Activated T-cell treated with anti-CD3 and anti-CD28 coated beads for 48 hours (primary cell): ENCODE measurements at regions not wholly inside any gene's neighbourhood (a gene's known extent, or its start where the extent isn't known, plus 50 kb on each side); places are given as distances from the start of the nearest gene placed in this dataset.
A peak's percentile ranks its signal among the peaks of the same experiment; 100 is the strongest.
"Not testable (repeated sequence)": the region's sequence is repeated elsewhere in the genome, so short reads cannot be mapped to it uniquely, and the experiment has no call there.

Experiments used
- DNase-seq: peaks from one replicate; pipeline ENCODE4 v3.0.0-alpha.2; 2020; ENCODE audit warnings: low read depth

DNA sequence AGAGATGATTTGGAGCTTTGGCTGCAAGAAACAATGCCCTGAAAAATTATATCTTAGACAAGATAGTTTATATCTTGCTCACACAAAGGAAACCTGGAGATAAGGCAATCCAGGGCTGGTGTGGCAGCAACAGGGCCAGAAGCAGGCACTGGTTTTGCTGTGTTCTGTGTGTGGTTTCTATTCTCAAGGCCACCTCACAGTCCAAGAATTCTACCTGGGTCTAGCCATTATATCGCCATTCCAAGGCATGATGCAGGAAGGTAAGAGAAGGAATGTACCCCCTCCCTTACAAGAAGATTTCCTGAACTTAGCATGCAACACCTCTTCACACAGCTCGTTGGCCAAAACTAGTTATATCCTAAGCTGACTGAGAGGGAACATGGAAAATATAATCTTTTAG lies 74.5 kb upstream of the MEGF10 start:
- no peak for DNase-seq

DNA sequence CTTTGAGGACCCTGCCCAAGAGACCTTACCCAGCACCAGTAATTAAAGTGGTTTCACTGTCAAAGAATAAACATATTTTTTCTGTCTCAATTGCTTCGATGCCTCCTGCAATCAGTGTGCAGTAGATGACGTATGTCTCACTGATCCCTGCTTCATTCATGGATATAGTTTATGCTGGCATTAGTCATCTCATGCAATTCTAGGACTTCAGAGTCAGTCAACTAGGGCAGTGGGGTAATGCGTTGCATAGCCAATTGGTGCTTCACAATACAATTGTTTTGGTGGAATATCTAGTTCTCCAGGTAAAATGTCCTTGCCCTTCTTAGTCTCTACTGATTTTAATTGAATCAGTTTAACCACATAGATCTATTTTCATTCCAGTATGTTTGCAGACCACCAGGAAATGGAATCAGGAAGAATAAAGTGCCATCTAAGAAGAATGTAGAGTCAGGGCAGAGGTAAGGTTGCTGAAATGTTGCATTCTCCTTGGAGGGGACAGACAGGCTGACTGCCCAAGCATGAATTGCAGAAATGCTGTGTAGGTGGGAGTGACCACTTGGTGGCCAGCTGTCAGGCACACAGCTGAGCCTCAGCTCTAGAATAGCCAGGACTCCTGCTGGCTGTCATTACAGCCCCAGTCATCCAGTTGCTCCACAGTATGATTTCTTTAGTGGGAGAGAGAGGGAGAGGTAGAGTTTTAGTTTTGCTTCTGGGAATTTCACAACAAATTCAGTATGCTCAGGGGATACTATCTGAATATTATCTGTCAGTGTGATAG lies 73.5 kb upstream of the MEGF10 start:
- DNase-seq, result no peak

DNA sequence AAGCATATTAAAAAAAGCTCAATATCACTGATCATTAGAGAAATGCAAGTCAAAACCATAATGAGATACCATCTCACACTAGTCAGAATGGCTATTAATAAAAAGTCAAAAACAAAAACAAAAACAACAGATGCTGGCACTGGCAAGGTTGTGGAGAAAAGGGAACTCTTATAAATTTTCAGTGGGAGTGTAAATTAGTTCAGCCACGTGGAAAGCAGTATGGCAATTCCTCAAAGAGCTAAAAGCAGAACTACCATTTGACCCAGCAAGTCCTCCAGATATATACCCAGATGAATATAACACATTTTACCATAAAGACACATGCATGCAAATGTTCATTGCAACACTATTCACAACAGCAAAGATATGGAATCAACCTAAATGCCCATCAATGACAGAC lies 68.7 kb upstream of the MEGF10 start:
- DNase-seq, result not testable (repeated sequence)

DNA sequence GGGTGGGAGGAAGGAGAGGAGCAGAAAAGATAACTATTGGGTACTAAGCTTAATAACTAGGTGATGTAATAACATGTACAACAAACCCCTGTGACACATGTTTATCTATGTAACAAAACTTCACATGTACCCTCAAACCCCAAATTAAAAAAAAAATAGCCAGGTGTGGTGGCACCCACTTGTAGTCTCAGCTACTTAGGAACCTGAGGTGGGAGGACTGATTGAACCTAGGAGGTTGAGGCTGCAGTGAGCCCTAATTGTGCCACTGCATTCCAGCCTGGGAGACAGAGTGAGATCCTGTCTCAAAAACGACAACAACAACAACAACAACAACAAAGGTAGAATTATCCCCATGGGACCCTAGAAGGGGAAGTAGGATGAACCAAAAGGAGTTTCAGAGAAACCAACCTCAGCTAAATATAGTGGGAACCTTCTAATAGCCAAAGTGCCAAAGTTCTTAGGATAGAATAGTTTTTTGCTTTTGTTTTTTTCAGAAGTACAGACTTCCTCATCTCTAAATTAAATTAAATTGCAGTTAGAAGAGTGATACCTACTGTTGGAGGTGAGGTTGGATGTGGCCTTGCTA lies 67.9 kb upstream of the MEGF10 start:
- DNase-seq, result not testable (repeated sequence)

DNA sequence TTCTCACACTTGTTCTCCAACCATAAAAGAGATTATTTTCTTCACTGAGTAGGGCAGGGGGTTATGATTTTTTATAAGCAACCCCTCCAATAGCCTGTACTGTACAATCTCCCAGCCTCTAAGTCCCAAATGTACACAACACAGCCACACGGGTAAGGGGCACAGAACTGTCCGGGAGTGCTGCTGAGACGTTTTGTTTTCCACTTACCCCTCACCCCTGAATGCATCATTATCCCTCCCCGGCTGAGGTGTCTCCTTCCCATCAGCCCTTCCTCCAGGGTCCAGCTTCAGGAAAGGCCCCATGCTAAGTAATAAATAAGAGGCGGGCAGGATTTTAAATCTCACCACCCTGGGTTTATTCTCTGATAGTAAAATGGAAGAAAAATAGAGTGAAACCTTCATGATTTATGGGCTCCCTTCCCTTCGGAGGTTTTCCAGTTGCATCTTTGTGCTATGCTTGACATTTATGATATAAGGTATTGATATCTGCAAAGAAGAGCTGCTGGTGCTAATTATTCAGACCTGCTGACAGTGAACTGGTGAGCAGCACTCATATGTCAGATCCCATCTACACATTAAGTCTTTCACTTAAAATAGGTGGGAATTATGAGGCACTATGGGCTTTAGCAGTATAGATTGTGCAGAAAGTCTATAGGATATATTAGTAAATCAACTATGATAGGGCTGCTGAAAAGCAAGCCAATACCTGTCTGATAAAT lies 67.2 kb upstream of the MEGF10 start:
- DNase-seq, result no peak

DNA sequence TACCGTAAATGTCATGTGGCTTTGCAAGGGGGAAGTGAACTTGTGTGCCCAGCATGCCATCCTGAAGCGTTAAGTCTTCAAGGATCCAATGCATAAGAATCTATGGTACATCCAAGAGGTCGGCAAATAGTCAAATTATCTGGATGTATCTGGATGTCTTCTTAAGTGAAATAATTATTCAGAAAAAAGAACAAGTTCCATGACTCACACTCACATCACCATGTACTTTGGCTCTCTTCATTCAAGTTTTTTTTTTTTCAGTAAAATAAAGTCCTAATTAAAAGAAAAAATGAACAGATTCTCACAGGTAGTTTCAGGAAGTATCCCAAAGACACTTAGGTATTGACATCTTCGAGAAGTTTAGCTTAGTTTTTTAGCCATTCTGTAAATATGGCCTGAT lies 62.7 kb upstream of the MEGF10 start:
- DNase-seq, result no peak

DNA sequence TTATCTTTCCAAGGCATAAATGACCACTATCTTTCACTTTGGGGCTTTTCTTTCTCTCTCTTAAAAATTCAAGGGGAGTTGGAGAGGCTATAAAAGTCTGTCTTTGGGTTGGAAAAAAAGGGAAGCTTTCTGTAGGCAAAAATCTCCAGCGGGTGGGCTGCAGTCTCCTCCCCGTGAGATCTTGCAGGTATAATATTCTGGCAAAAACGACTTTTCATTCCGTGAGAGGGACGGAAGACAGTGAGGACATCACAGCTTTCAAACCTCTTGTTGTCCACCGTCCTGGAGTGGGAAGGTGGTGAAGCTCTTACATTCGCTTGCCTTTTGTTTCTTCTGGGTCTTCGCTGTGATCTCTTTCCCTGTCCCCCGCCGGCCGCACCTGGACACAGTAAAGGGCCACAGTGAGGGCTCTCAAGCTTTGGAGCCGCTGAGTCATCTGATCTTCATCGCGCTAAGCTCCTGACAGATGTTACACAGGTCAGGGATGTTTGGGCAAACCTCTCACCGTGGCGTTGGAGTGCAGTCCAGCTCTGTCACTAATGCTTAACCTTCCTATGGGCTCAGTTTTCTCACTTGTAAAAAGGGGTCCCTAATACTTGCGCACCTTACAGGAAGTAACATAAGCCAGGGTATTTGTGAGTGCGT lies 61.9 kb upstream of the MEGF10 start:
- DNase-seq, result no peak

DNA sequence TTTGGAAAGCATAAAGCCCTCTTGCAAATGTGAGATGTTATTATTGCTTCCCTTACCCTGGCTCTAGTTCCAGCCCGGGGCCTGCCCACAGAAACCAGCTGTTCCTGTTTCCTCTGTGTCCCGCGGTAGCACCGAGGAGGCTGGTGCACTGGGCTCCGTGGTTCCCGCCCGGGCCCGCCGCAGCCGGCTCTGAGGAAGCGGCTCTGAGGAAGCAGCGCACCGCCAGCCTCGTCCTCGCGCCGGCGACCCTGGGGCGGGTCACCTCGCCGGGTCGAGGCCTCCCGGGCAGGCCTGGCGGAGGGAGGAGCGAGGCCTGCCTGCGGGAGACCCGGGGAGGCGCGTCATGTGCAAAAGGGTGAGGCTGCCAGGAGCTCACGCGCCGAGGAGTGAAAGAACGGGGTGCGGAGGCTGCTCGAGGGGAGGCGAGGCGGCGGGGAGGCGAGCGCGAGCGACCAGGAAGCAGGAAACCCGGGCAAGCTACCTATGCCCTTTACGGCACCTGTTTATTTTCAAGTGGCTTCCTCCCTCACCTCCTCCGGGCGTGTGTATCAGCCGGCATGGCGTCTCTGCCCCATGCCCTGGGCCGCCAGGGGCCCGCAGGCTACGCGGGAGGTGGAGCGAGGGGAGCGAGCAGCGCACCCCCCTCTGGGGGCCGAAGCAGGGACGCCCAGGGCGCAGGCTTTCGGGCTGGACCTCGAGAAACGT lies 61.3 kb upstream of the MEGF10 start:
- DNase-seq, result peak; percentile 44

DNA sequence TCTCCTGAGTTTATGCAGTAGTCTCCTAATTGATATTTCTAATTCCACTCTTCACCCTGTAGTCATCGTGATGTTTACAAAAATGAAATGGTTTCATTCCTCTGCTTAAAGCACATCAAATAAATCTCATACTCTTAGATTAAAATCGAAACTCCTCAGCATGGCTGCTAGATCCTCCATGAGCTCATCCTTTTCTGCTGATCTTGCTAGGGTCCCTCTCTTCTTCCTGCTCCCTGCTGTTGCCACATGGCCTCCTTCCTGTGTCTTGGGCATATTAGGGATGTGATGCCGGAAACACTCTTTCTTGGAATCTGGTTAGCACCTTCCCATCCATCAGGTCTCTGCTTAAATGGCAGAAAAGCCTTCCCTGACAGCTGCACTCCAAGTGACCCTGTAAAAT lies 59.5 kb upstream of the MEGF10 start:
- DNase-seq, result no peak

DNA sequence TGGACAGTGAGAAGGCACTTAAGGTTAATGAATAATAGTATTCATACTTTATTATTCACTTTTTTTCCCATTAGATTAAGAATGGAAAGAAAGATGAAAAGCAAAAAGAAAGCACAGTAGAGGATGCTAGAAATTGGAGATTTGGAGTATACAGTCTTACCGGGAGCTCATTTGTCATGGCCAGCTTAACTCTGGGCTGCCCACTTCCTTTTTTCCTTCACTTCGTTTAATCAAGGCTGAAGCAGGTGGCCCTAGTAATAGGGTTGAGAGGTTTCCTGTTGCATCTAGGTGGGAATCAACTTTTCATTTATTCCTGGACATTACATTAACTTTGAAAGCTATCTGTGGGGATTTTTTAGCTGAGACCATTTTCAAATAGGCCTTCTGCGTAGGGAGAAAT lies 57.0 kb upstream of the MEGF10 start:
- DNase-seq, result no peak

DNA sequence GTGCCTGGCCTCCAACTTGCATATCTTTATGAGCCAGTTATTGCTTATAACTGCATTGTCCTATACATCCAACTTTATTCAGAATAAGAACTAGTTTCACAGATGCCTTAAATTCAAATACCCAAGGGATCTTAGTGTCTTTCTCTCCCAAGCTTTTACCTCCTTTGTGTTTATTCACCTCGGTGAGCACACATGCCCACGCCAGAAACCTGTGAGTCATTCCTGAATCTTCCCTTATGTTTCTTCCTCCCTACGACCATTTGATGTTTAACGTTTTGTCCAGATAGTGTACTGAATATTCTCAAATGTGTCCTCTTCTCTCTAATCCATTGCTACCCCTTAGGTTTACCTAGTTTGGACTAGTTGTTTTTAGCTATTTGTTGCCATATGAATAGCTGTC lies 55.5 kb upstream of the MEGF10 start:
- DNase-seq, result no peak

DNA sequence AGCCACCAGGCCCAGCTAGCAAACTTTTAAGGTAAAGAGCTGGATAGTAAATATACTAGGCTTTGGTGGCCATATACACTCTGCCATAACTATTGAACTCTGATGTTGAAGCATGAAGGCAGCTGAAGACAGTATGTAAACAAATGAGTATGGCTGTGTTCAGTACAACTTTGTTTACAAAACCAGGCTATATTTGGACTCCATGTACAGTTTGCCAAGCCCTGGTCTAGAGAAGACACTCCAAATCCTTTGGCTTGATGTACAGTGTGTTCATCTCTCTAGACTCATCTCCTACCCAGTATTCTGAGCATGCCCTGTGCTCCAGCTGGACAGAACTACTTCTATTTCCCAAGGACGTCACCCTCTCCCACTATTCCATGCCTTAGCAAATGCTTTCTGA lies 54.3 kb upstream of the MEGF10 start:
- DNase-seq, result no peak
